ENCODE measurements at regions not wholly inside any gene's neighbourhood (a gene's known extent, or its start where the extent isn't known, plus 50 kb on each side); places are given as distances from the start of the nearest gene placed in this dataset.

- CTCF ChIA-PET = no interaction called here
- DNase-seq (ENCODE audit: low read depth, low spot score) = peak; percentile 56
- POLR2A ChIA-PET = no interaction called here
- TF ChIP-seq CTCF (IDR thresholded peaks at IDR 0.05; ENCODE audit: insufficient read depth, low read length, missing control alignments) = no peak
- H3K4me3 ChIP-seq (ENCODE audit: low read depth, low read length) = no peak overlapping the region
Observed at GRCh38 chr10:3668276-3668965, 116.6 kb downstream of the KLF6 start.

GRCh38 chr10:3666525-3667302 is 118.3 kb downstream of the KLF6 start:
- no peak for DNase-seq (ENCODE audit: low read depth, low spot score)
- H3K4me3 ChIP-seq (ENCODE audit: low read depth, low read length) = no peak overlapping the region
- no peak for TF ChIP-seq CTCF (IDR thresholded peaks at IDR 0.05; ENCODE audit: insufficient read depth, low read length, missing control alignments)
- ChIA-PET POLR2A (no interaction called here), CTCF (no interaction called here)

- POLR2A ChIA-PET = no interaction called here
Observed at GRCh38 chr10:3665316-3665908, 119.6 kb downstream of the KLF6 start.

GRCh38 chr10:3662775-3663174 is 122.2 kb downstream of the KLF6 start:
- DNase-seq (ENCODE audit: low read depth, low spot score) = no peak
- ChIA-PET POLR2A (no interaction called here), CTCF (no interaction called here)
- no peak for TF ChIP-seq CTCF (IDR thresholded peaks at IDR 0.05; ENCODE audit: insufficient read depth, low read length, missing control alignments)
- H3K4me3 ChIP-seq (ENCODE audit: low read depth, low read length) = no peak overlapping the region

More at GRCh38 chr10:3665316-3665908, 119.6 kb downstream of the KLF6 start:
- CTCF ChIA-PET = no interaction called here
- DNase-seq (ENCODE audit: low read depth, low spot score) = no peak
- H3K4me3 ChIP-seq (ENCODE audit: low read depth, low read length) = no peak overlapping the region
- no peak for TF ChIP-seq CTCF (IDR thresholded peaks at IDR 0.05; ENCODE audit: insufficient read depth, low read length, missing control alignments)

GRCh38 chr10:3661271-3661670 is 123.7 kb downstream of the KLF6 start:
- CTCF ChIA-PET = no interaction called here
- no peak for DNase-seq (ENCODE audit: low read depth, low spot score)
- POLR2A ChIA-PET = no interaction called here

More at GRCh38 chr10:3661271-3661670, 123.7 kb downstream of the KLF6 start:
- TF ChIP-seq CTCF (IDR thresholded peaks at IDR 0.05; ENCODE audit: insufficient read depth, low read length, missing control alignments) = no peak
- H3K4me3 ChIP-seq (ENCODE audit: low read depth, low read length) = no peak overlapping the region

Data from AG04449 (cell line).